Stimulated activated naive CD8-positive, alpha-beta T cell treated with anti-CD3 and anti-CD28 coated beads, Interleukin-15, Interleukin-2, amounts not matched to agents 100 ng/mL and 50 ng/mL, for 24 hours (primary cell): ENCODE measurements at regions not wholly inside any gene's neighbourhood (a gene's known extent, or its start where the extent isn't known, plus 50 kb on each side); places are given as distances from the start of the nearest gene placed in this dataset.

Experiments
- H3K27ac Mint-ChIP-seq: one replicate; pipeline ENCODE4 v1.8.0; 2021; ENCODE audit warnings: mild to moderate bottlenecking, mixed read lengths
- H3K27me3 Mint-ChIP-seq: one replicate; pipeline ENCODE4 v1.8.0; 2021; ENCODE audit warnings: mixed read lengths
- H3K36me3 Mint-ChIP-seq: one replicate; pipeline ENCODE4 v1.8.0; 2021; ENCODE audit warnings: low read depth, mixed read lengths
- H3K4me1 Mint-ChIP-seq: one replicate; pipeline ENCODE4 v1.8.0; 2021; ENCODE audit warnings: low read depth, mixed read lengths
- H3K4me3 Mint-ChIP-seq: one replicate; pipeline ENCODE4 v1.8.0; 2021; ENCODE audit warnings: mild to moderate bottlenecking, mixed read lengths
- H3K9me3 Mint-ChIP-seq: one replicate; pipeline ENCODE4 v1.8.0; 2021; ENCODE audit warnings: mixed read lengths

DNA sequence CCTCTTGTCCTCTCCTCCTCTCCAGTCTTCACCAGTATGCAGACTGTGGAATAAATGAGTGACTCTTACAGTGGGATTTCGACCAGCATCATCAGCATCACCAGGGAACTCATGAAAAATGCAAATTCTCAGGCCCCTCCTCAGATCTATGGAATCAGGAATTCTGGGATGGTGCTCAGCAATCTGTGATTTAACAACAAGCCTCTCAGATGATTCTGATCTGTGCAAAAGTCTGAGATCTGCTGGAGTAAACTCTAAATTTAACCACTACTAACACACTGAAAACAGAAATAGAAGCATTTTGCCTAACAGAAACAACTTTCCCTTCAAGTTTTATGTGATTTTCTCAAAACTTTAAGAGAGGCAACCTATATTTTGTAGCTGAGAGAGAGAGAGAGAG, 124.8 kb upstream of the FAM3C start:
- Mint-ChIP-seq H3K4me3 (no peak overlapping the region), H3K9me3 (peaks cover 4% of the 10 kb centered on the region), H3K36me3 (no peaks in the 10 kb centered on the region), H3K27me3 (peaks cover 5% of the 10 kb centered on the region), H3K27ac (no peak overlapping the region), H3K4me1 (peaks cover 14% of the 10 kb centered on the region)

- peaks cover 4% of the 10 kb centered on the region for H3K9me3 Mint-ChIP-seq
- no peaks in the 10 kb centered on the region for H3K36me3 Mint-ChIP-seq
- peaks cover 5% of the 10 kb centered on the region for H3K27me3 Mint-ChIP-seq
- H3K4me3 Mint-ChIP-seq: no peak overlapping the region
- H3K27ac Mint-ChIP-seq: no peak overlapping the region
- peaks cover 14% of the 10 kb centered on the region for H3K4me1 Mint-ChIP-seq
Observed at GRCh38 chr7:121519548-121520521, 123.7 kb upstream of the FAM3C start.

DNA sequence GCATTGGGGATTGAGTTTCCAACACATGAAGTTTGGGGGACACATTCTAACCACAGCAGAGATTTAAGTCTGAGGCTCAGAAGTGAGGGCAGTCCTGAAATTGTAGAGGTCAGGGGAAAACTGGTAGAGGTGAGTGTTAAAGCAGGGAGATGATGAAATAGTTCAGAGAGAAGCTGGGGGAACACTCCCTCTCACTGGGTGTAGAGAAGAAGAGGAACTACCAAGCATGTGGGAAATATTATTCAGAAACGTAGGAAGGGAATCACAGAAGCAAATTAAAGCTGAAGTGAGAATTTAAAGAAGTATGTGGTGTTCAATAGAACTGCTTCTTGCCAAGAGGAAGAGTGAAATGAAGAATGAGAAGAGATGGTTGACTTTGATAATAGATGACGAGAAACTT, 121.5 kb upstream of the FAM3C start:
- H3K27ac Mint-ChIP-seq: peak overlapping the region; percentile 18
- no peak overlapping the region for H3K4me3 Mint-ChIP-seq

GRCh38 chr7:121516821-121517220, 120.7 kb upstream of the FAM3C start:
- Mint-ChIP-seq H3K36me3 (no peaks in the 10 kb centered on the region), H3K9me3 (peaks cover 7% of the 10 kb centered on the region), H3K4me3 (no peak overlapping the region), H3K27ac (no peak overlapping the region), H3K27me3 (peaks cover 15% of the 10 kb centered on the region), H3K4me1 (peaks cover 14% of the 10 kb centered on the region)

More for the DNA sequence above, 121.5 kb upstream of the FAM3C start:
- Mint-ChIP-seq H3K36me3 (no peaks in the 10 kb centered on the region), H3K9me3 (peaks cover 4% of the 10 kb centered on the region), H3K27me3 (peaks cover 12% of the 10 kb centered on the region), H3K4me1 (peaks cover 14% of the 10 kb centered on the region)

DNA sequence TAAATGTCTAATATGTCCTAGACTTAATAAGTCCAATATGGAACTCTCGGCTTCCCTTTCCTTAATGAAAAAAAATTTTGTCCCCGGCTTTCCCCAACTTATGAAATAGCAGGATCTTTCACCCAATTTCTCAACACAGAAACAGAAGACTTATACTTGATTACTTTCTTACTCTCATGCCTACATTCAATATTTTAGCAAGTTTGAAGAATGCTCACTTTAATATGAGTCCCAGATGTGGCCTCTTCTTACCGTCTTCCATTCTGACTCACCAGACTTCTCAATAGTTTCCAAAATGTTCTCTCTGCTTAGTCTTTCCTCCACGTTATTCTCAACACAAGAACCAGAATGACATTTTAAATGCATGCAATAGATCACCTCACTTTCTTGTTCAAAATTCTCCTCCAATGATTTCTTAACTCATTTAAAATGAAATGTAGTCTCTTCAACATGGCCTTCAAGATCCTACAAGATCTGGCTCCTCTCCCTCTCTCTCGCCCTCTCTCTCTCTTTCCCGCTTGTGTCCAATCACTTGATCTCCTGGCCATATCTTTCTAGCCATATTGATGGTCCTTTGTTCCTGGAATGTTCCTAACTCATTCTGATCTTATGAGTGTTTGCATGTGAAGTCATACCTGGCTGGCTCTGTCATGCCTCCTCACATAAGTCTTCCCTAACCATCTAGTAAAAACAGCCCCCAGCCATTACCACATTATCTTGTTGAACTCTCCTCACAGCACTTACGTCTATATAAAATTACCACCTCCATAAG, 119.7 kb upstream of the FAM3C start:
- peaks cover 14% of the 10 kb centered on the region for H3K4me1 Mint-ChIP-seq
- peaks cover 4% of the 10 kb centered on the region for H3K36me3 Mint-ChIP-seq
- no peak overlapping the region for H3K27ac Mint-ChIP-seq
- peaks cover 12% of the 10 kb centered on the region for H3K9me3 Mint-ChIP-seq
- H3K27me3 Mint-ChIP-seq: peaks cover 15% of the 10 kb centered on the region
- H3K4me3 Mint-ChIP-seq: no peak overlapping the region

DNA sequence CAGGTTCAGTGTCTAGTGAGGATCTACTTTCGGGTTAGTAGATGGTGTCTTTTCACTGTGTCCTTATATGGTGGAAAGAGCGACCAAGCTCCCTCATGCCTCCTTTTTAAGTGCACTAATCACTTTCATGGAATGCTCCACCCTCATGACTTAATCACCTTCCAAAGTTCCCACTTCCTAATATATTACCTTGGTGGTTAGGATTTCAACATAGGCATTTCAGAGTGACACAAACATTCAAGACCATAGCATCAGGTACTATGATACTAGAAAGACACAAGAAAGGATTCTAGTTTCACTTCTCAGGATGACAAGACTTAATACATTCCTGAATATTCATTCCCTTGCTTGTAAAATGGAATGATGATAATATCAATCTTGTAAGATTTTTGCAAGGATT, 119.1 kb upstream of the FAM3C start:
- peaks cover 8% of the 10 kb centered on the region for H3K36me3 Mint-ChIP-seq
- H3K4me3 Mint-ChIP-seq: no peak overlapping the region
- H3K9me3 Mint-ChIP-seq: peaks cover 14% of the 10 kb centered on the region
- peaks cover 15% of the 10 kb centered on the region for H3K27me3 Mint-ChIP-seq
- peaks cover 8% of the 10 kb centered on the region for H3K4me1 Mint-ChIP-seq
- H3K27ac Mint-ChIP-seq: no peak overlapping the region

DNA sequence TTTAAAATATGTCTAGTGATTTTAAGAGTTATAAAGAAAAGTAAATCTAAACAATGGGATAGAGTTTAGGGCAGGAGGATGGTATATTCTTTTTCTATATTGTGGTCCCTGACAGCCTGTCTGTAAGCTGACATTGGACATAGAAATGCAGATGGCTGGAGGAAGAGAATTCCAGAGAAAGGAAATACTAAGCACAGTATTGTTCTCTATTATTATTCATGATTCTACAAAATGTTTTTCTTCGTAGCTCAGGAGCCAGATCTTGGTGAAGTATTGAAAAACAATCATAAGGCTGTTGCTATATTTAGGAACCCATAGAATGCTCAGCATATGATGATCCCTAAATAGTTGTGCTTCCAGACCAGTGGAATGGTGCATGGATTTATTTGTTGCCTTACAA, 117.0 kb upstream of the FAM3C start:
- no peak overlapping the region for H3K27ac Mint-ChIP-seq
- peaks cover 5% of the 10 kb centered on the region for H3K4me1 Mint-ChIP-seq
- peaks cover 11% of the 10 kb centered on the region for H3K36me3 Mint-ChIP-seq
- H3K4me3 Mint-ChIP-seq: no peak overlapping the region
- H3K27me3 Mint-ChIP-seq: peaks cover 27% of the 10 kb centered on the region
- peaks cover 13% of the 10 kb centered on the region for H3K9me3 Mint-ChIP-seq

GRCh38 chr7:121510858-121511482, 114.9 kb upstream of the FAM3C start:
- Mint-ChIP-seq H3K9me3 (peaks cover 27% of the 10 kb centered on the region), H3K27ac (no peak overlapping the region)

GRCh38 chr7:121510302-121510701, 114.2 kb upstream of the FAM3C start:
- Mint-ChIP-seq H3K9me3 (peaks cover 34% of the 10 kb centered on the region), H3K4me1 (no peaks in the 10 kb centered on the region), H3K4me3 (no peak overlapping the region), H3K27me3 (peaks cover 30% of the 10 kb centered on the region), H3K36me3 (peaks cover 24% of the 10 kb centered on the region), H3K27ac (no peak overlapping the region)

More at GRCh38 chr7:121510858-121511482, 114.9 kb upstream of the FAM3C start:
- Mint-ChIP-seq H3K4me1 (no peaks in the 10 kb centered on the region), H3K27me3 (peaks cover 31% of the 10 kb centered on the region), H3K36me3 (peaks cover 18% of the 10 kb centered on the region), H3K4me3 (no peak overlapping the region)

DNA sequence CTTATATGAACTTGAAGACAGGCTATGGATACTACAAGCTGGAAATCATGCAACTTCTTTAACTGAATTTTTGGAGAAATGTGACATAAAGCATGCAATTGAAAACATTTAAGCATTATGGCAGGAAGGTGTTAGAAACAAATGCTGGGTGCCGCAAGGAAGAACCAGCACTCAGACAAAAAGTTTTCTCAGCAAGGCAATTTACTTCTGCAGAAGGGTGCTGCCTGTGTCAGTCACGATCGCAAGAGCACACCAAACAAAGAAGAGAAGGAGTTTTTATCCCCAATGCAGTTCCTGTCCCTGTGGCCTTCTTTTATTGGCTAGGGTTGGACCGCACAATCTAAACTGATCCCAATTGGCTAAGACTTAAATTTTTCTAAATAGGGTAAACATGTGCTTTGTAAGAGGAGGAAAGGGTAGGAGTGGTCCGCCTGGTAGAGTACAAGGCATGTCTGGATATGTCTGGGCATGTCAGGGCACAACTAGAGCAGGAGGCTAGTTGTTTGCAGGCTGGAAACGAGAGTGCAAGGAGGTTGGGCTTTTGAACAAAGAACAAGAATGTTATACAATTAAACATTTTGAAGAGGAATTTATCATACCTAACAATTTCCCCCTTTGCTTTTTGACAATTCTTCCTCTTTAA, 109.6 kb upstream of the FAM3C start:
- H3K27me3 Mint-ChIP-seq: peaks cover 16% of the 10 kb centered on the region
- H3K27ac Mint-ChIP-seq: no peak overlapping the region
- peaks cover 11% of the 10 kb centered on the region for H3K4me1 Mint-ChIP-seq
- no peak overlapping the region for H3K4me3 Mint-ChIP-seq
- peaks cover 35% of the 10 kb centered on the region for H3K9me3 Mint-ChIP-seq
- H3K36me3 Mint-ChIP-seq: peaks cover 27% of the 10 kb centered on the region

GRCh38 chr7:121505021-121505420, 108.9 kb upstream of the FAM3C start:
- no peak overlapping the region for H3K27ac Mint-ChIP-seq
- H3K36me3 Mint-ChIP-seq: peaks cover 21% of the 10 kb centered on the region

DNA sequence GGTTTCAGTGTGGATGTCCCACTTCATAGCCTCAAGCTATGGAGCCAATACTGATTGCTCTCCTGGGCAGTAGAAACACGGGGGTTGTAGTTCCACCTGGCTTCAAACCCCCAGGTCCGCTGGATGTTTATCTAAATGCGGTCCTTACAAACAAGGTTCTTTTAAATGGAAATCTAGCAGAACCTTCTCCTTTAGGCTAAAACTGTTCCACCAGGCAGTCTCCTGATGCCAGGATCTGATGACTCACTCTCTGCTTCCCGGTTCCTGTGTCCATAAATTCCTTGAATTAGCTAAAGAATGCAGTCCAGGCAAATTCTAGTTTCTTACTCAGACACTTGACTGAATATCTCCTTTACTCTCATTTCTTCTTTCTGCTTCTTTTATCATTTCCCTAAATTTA, 108.4 kb upstream of the FAM3C start:
- peaks cover 31% of the 10 kb centered on the region for H3K9me3 Mint-ChIP-seq
- peaks cover 13% of the 10 kb centered on the region for H3K27me3 Mint-ChIP-seq
- H3K36me3 Mint-ChIP-seq: peaks cover 21% of the 10 kb centered on the region
- no peak overlapping the region for H3K27ac Mint-ChIP-seq
- H3K4me1 Mint-ChIP-seq: peaks cover 22% of the 10 kb centered on the region
- no peak overlapping the region for H3K4me3 Mint-ChIP-seq

More at GRCh38 chr7:121505021-121505420, 108.9 kb upstream of the FAM3C start:
- Mint-ChIP-seq H3K4me1 (peaks cover 17% of the 10 kb centered on the region), H3K27me3 (peaks cover 16% of the 10 kb centered on the region), H3K4me3 (no peak overlapping the region), H3K9me3 (peaks cover 31% of the 10 kb centered on the region)

DNA sequence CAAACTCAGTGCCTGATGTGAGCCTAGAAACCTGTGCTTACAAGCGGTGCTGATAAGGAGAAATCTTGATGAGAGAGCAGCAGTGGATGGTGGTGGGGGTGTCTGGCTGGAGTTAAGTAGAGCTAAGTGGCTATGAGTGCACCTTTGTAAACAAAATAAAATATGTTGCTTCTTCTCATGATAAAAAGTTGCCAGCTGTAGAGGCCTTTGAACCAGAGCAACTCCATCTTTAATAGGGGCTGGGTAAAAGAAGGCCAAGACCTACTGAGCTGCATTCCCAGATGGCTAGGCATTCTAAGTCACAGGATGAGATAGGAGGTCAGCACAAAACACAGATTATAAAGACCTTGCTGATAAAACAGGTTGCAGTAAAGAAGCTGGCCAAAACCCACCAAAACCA, 107.6 kb upstream of the FAM3C start:
- no peak overlapping the region for H3K4me3 Mint-ChIP-seq
- H3K27ac Mint-ChIP-seq: no peak overlapping the region
- H3K27me3 Mint-ChIP-seq: peaks cover 7% of the 10 kb centered on the region
- peaks cover 30% of the 10 kb centered on the region for H3K4me1 Mint-ChIP-seq
- H3K9me3 Mint-ChIP-seq: peaks cover 31% of the 10 kb centered on the region
- H3K36me3 Mint-ChIP-seq: peaks cover 21% of the 10 kb centered on the region

GRCh38 chr7:121503039-121503438, 106.9 kb upstream of the FAM3C start:
- H3K9me3 Mint-ChIP-seq: peaks cover 31% of the 10 kb centered on the region
- no peak overlapping the region for H3K27ac Mint-ChIP-seq
- peaks cover 4% of the 10 kb centered on the region for H3K27me3 Mint-ChIP-seq
- H3K36me3 Mint-ChIP-seq: peaks cover 21% of the 10 kb centered on the region
- peaks cover 31% of the 10 kb centered on the region for H3K4me1 Mint-ChIP-seq
- no peak overlapping the region for H3K4me3 Mint-ChIP-seq
